ENCODE measurements at regions not wholly inside any gene's neighbourhood (a gene's known extent, or its start where the extent isn't known, plus 50 kb on each side); places are given as distances from the start of the nearest gene placed in this dataset.
A peak's percentile ranks its signal among the peaks of the same experiment; 100 is the strongest.

DNA sequence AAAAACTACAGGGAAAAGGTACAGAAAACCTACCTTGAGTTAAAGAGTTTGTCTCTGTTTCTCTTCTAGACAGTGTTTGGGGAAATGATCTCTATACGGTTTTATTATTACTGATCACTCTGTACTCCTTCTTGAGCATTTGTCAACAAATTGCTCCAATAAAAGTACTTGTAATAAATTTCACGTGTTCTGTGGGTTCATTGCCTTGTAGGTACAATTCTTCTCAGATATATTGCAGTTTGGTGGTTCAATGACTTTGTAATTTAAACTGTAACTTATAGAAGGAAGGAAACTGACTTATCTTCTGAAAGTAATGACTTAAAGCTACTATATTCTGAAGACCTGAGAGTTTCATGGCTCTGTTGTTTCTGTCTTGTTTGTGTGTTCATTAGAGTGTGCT is 319.9 kb upstream of the PCSK5 start:
- ChIA-PET POLR2A (ENCODE audit: low non-redundant PET) (no interaction called here), CTCF (interaction anchor here (0.6 kb wide), 1 partner anchor 270 kb away, joined by 3 read pairs; no protein-coding TSS in a partner anchor)
- DNase-seq (ENCODE audit: low spot score), result no peak
- TF ChIP-seq, protein P1, sequence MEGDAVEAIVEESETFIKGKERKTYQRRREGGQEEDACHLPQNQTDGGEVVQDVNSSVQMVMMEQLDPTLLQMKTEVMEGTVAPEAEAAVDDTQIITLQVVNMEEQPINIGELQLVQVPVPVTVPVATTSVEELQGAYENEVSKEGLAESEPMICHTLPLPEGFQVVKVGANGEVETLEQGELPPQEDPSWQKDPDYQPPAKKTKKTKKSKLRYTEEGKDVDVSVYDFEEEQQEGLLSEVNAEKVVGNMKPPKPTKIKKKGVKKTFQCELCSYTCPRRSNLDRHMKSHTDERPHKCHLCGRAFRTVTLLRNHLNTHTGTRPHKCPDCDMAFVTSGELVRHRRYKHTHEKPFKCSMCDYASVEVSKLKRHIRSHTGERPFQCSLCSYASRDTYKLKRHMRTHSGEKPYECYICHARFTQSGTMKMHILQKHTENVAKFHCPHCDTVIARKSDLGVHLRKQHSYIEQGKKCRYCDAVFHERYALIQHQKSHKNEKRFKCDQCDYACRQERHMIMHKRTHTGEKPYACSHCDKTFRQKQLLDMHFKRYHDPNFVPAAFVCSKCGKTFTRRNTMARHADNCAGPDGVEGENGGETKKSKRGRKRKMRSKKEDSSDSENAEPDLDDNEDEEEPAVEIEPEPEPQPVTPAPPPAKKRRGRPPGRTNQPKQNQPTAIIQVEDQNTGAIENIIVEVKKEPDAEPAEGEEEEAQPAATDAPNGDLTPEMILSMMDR (conservative IDR thresholded peaks at IDR 0.05; ENCODE audit: low read depth), result no peak
- no peak overlapping the region for H3K27ac ChIP-seq

DNA sequence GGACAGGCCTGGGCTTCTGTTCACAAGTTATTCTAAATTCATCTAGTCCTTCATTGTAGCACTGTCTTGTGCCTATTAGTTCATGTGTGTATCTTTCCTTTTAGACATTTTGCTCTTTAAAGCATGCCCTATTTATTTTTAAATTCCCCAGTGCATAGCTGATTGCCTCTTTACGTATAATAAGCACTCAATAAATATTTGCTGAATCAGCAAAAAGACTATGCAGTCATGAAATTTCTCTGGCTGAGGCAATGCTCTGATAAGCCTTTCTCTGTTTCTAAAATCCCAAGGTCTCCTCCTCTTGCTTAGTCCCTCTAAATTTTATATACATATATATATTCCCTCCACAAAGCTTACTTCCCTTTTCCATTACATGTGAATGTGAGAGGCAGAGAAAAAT is 315.9 kb upstream of the PCSK5 start:
- H3K27ac ChIP-seq, result no peak overlapping the region
- DNase-seq (ENCODE audit: low spot score), result no peak
- ChIA-PET CTCF (interaction anchor here (0.8 kb wide), 1 partner anchor 375 kb away, joined by 3 read pairs; no protein-coding TSS in a partner anchor), POLR2A (ENCODE audit: low non-redundant PET) (no interaction called here)
- TF ChIP-seq, protein P1 (conservative IDR thresholded peaks at IDR 0.05; ENCODE audit: low read depth), result no peak

DNA sequence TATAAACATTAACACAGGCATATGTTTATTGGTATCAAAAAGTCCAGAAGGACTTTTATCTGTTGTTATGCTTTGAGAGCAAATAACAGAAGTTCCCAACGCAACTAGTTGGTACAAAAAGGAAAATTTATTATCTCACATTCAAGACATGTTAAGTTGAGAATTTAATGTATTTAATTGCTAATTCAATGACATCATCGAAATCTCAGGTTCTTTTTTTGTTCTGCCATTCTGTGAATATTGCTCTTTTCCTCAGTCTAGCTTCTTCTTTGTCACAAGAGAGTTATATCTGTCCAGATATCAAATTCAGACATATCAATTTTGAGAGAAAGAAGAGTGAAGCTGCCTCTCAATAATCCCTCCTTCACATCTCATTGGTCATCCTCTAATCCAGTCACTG is 307.6 kb upstream of the PCSK5 start:
- no peak overlapping the region for H3K27ac ChIP-seq
- ChIA-PET CTCF (no interaction called here), POLR2A (ENCODE audit: low non-redundant PET) (no interaction called here)
- TF ChIP-seq, protein P1 (conservative IDR thresholded peaks at IDR 0.05; ENCODE audit: low read depth), result no peak
- no peak for DNase-seq (ENCODE audit: low spot score)

DNA sequence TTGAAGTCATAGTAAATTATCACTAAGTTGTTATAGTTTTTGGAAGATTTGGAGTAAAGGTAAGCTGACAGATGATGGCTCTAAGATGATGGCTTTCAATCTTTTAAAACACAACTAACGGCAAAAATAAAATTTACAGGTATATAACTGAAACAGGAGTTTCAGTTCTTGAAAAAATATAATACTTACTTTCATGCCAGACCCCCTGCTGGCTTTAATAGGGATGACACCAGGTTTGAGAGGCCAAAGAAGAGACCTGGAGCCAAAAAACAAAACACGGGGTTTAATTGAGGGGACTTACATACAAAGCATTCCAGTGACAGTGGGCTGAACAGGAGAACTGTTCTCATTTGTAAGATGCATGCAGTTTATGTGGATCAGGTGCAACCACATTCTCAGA is 301.7 kb upstream of the PCSK5 start:
- H3K27ac ChIP-seq, result no peak overlapping the region
- TF ChIP-seq, protein P1 (conservative IDR thresholded peaks at IDR 0.05; ENCODE audit: low read depth), result no peak
- ChIA-PET CTCF (interaction anchor here (0.6 to 0.7 kb wide), 2 partner anchors 64 to 175 kb away, joined by 3 read pairs; no protein-coding TSS in a partner anchor), POLR2A (ENCODE audit: low non-redundant PET) (no interaction called here)
- peak; percentile 6 for DNase-seq (ENCODE audit: low spot score)

DNA sequence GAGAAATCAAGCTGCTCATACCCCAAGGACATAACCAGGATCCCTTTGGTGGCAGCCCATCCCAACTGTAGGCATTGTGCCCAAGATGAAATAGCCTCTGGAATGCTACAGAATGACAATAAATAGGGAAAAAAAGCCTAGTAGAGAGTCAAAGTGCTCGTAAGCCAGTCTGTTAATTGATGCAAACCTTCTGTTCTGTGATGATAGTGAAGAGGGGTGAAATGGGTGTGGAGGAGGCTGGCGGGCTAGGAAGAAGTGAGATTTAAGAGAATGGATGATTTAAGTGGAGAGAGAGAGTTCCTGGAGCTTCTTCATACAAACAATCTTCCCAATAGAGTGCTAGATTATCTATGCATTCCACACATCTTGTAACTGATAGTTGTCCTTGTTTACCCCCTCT is 301.0 kb upstream of the PCSK5 start:
- DNase-seq (ENCODE audit: low spot score), result no peak
- no peak overlapping the region for H3K27ac ChIP-seq
- ChIA-PET CTCF (interaction anchor here (0.6 kb wide), 1 partner anchor 175 kb away, joined by 3 read pairs; no protein-coding TSS in a partner anchor), POLR2A (ENCODE audit: low non-redundant PET) (no interaction called here)
- TF ChIP-seq, protein P1 (conservative IDR thresholded peaks at IDR 0.05; ENCODE audit: low read depth), result no peak

DNA sequence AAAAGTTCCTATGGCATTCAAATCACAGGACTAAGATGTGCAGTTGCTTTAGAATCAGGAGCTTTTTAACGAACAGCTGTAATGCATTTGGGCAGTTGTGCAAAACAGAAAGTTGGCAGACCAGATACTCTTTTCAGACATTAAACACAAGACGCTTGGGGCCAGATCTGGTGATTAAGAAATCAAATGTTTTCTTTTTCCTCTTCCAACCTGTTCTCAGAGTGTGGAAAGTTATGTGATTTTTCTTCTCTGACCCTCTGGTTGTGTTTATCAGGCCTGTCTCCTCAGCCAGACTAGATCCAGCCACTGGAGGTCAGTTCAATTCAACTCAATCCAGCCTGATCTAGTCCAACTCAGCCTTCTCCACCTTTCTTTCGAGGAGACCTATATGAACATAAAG is 298.5 kb upstream of the PCSK5 start:
- DNase-seq (ENCODE audit: low spot score), result no peak
- CTCF ChIA-PET, result interaction anchor here (0.7 kb wide), 1 partner anchor 377 kb away, joined by 3 read pairs; no protein-coding TSS in a partner anchor
- TF ChIP-seq, protein P1 (conservative IDR thresholded peaks at IDR 0.05; ENCODE audit: low read depth), result no peak
- H3K27ac ChIP-seq, result no peak overlapping the region
- POLR2A ChIA-PET (ENCODE audit: low non-redundant PET), result no interaction called here

Data from RWPE1 (cell line).